K562 (cell line): ENCODE measurements at regions not wholly inside any gene's neighbourhood (a gene's known extent, or its start where the extent isn't known, plus 50 kb on each side); places are given as distances from the start of the nearest gene placed in this dataset.

Experiments
- ATAC-seq: fragments of 200-7000 bp; cut with Tn5 transposase; 3 replicates; pipeline ENCODE4 v1.9.1; 2020; ENCODE audit warnings: moderate library complexity
- BruUV-seq: library from RNA; stranded (reverse); fragments of 400-500 nt; replicated peaks from 2 replicates; lab custom pipeline; 2021; lab: Mats Ljungman, UMichigan
- CTCF ChIA-PET: fragments of 300-600 bp; formaldehyde crosslinking; extraction: SDS; loops from one replicate; lab custom pipeline; 2021; ENCODE audit warnings: low intra/inter-chr PET ratio; lab: Yijun Ruan, JAX
- POLR2A ChIA-PET: fragments of 300-600, 350-650 bp; sonication (Branson Sonifier 250); formaldehyde crosslinking; extraction: SDS; loops from one replicate; lab custom pipeline; 2021; ENCODE audit warnings: antibody characterized with exemption, inconsistent platforms; lab: Yijun Ruan, JAX
- DNase-seq, 4 experiments: peaks; one replicate each; pipeline versions ENCODE4 v3.0.0 to v3.0.0-alpha.2; 2011 to 2018; ENCODE audit warnings: low spot score in 3 of 4, mixed read lengths in 3 of 4; ENCODE audit errors: extremely low read depth in 1 of 4
- FAIRE-seq: peaks from 2 replicates; lab custom pipeline; 2011; peaks lifted over from hg19 to GRCh38; lab: Jason Lieb, UNC
- H2AFZ ChIP-seq: 2 replicates; pipeline ENCODE4 v1.6.0; 2011; ENCODE audit warnings: low read depth, low read length, control low read depth, inconsistent platforms
- H3K27ac ChIP-seq: fragments of 200-600 bp; 3 replicates; pipeline ENCODE4 v1.8.0; 2011; ENCODE audit warnings: low read depth, mild to moderate bottlenecking, control low read depth, inconsistent platforms, low read length, moderate library complexity, mixed read lengths; ENCODE audit errors: extremely low read depth
- H3K27me3 ChIP-seq, 2 experiments: fragments of 300-600 bp in 1 of 2; 2 replicates in 1 of 2; 3 replicates in 1 of 2; pipeline versions ENCODE4 v1.6.0 to v1.8.0; 2011; ENCODE audit warnings: inconsistent platforms in 2 of 2, low read length in 2 of 2, mild to moderate bottlenecking in 1 of 2, mixed read lengths in 1 of 2, moderate library complexity in 1 of 2; ENCODE audit not compliant: control insufficient read depth in 2 of 2, insufficient read depth in 2 of 2
- H3K36me3 ChIP-seq: fragments of 300-600 bp; 3 replicates; pipeline ENCODE4 v1.8.0; 2011; ENCODE audit warnings: mild to moderate bottlenecking, low read length, inconsistent platforms; ENCODE audit not compliant: control insufficient read depth, insufficient read depth
- H3K4me1 ChIP-seq, 2 experiments: fragments of 200-600 bp in 1 of 2; replicated peaks in 1 of 2; 2 replicates in 1 of 2; 3 replicates in 1 of 2; pipeline versions ENCODE4 v1.5.1 to v1.8.0; 2011; ENCODE audit warnings: inconsistent platforms in 2 of 2, low read length in 2 of 2, mild to moderate bottlenecking in 1 of 2, mixed read lengths in 1 of 2, moderate library complexity in 1 of 2; ENCODE audit not compliant: control insufficient read depth in 2 of 2, insufficient read depth in 2 of 2
- H3K4me2 ChIP-seq: 2 replicates; pipeline ENCODE4 v1.6.1; 2011; ENCODE audit warnings: low read length, control low read depth, inconsistent platforms, mixed read lengths; ENCODE audit not compliant: insufficient read depth
- H3K4me3 ChIP-seq: fragments of 200-600 bp; sonication (generic), shearing (Covaris generic); 2 replicates; pipeline ENCODE4 v1.5.1; 2016; ENCODE audit warnings: control low read depth, inconsistent platforms
- H3K79me2 ChIP-seq: fragments of 200-600 bp; 3 replicates; pipeline ENCODE4 v1.8.0; 2011; ENCODE audit warnings: low read length, inconsistent platforms; ENCODE audit not compliant: control insufficient read depth, insufficient read depth
- H3K9ac ChIP-seq, 2 experiments: 2 replicates each; pipeline versions ENCODE4 v1.6.0 to v1.6.1; 2011; ENCODE audit warnings: low read depth in 2 of 2, low read length in 2 of 2, control low read depth in 1 of 2, inconsistent platforms in 1 of 2, mild to moderate bottlenecking in 1 of 2, mixed read lengths in 1 of 2; ENCODE audit not compliant: insufficient read depth in 1 of 2
- H3K9me1 ChIP-seq: one replicate; pipeline ENCODE4 v1.6.0; 2011; ENCODE audit warnings: inconsistent platforms, mild to moderate bottlenecking, low read length, moderate library complexity; ENCODE audit not compliant: control insufficient read depth, insufficient read depth
- H3K9me3 ChIP-seq: replicated peaks from 2 replicates; pipeline ENCODE4 v1.5.1; 2011; ENCODE audit warnings: low read depth, low read length, inconsistent platforms; ENCODE audit not compliant: control insufficient read depth, insufficient read depth
- H4K20me1 ChIP-seq: replicated peaks from 2 replicates; pipeline ENCODE4 v1.6.1; 2011; ENCODE audit warnings: low read length, inconsistent platforms, mixed read lengths; ENCODE audit not compliant: control insufficient read depth, insufficient read depth
- ELF2 ChIP-seq: fragments of 250-450 bp; sonication (Bioruptor Pico); IDR thresholded peaks from 2 replicates; pipeline ENCODE4 v1.5.0; 2021; ENCODE audit warnings: mild to moderate bottlenecking
- SAFB2 ChIP-seq: fragments of 200-400 bp; formaldehyde crosslinking; IDR thresholded peaks from 2 replicates; pipeline ENCODE4 v1.6.1; 2018; ENCODE audit warnings: borderline replicate concordance, low read length, low read depth, moderate library complexity; ENCODE audit not compliant: severe bottlenecking
- SMAD2 ChIP-seq: fragments of 150-350 bp; IDR thresholded peaks from 2 replicates; pipeline ENCODE4 v1.6.1; 2014; ENCODE audit warnings: low read depth, mild to moderate bottlenecking, low read length
- SMARCA4 ChIP-seq: fragments of 450-650 bp; IDR thresholded peaks from 2 replicates; pipeline ENCODE4 v1.6.1; 2016
- SP1 ChIP-seq: sonication (generic); formaldehyde crosslinking; IDR thresholded peaks from 2 replicates; pipeline ENCODE4 v1.8.1; 2022; ENCODE audit warnings: mild to moderate bottlenecking, missing genetic modification reagents
- SP2 ChIP-seq: IDR thresholded peaks from 2 replicates; pipeline ENCODE4 v1.6.1; 2011; ENCODE audit warnings: mild to moderate bottlenecking, low read depth, low read length, moderate library complexity; ENCODE audit not compliant: poor library complexity, severe bottlenecking; ENCODE audit errors: extremely low read depth
- TSC22D4 ChIP-seq: fragments of 450-650 bp; IDR thresholded peaks from 2 replicates; pipeline ENCODE4 v1.6.1; 2016; ENCODE audit warnings: missing genetic modification characterization, missing biosample characterization, control low read depth
- ZC3H11A ChIP-seq: IDR thresholded peaks from 2 replicates; pipeline ENCODE4 v1.6.1; 2012; ENCODE audit warnings: low read depth, low read length, improper control_type of control experiment
- ZNF124 ChIP-seq: sonication (generic); formaldehyde crosslinking; IDR thresholded peaks from 2 replicates; pipeline ENCODE4 v1.8.1; 2022; ENCODE audit warnings: missing genetic modification reagents
- ZNF449 ChIP-seq: fragments of 250-450 bp; sonication (Bioruptor Pico); IDR thresholded peaks from 2 replicates; pipeline ENCODE4 v1.8.0; 2022; ENCODE audit warnings: moderate library complexity, mild to moderate bottlenecking, inconsistent platforms
- ZNF717 ChIP-seq: fragments of 250-450 bp; sonication (Bioruptor Pico); IDR thresholded peaks from 2 replicates; pipeline ENCODE4 v1.5.0; 2021
- ZNF77 ChIP-seq: fragments of 250-450 bp; sonication (Bioruptor Pico); IDR thresholded peaks from 2 replicates; pipeline ENCODE4 v1.5.0; 2020
- ZNF785 ChIP-seq: fragments of 250-450 bp; sonication (Bioruptor Pico); IDR thresholded peaks from 2 replicates; pipeline ENCODE4 v1.4.0; 2020; ENCODE audit warnings: mild to moderate bottlenecking
- WGBS: fragments of 100-300 bp; shearing (Covaris generic); methylation state at CpG from one replicate; pipeline ENCODE4 v1.1.6; 2016; ENCODE audit warnings: low coverage, mixed read lengths; ENCODE audit not compliant: insufficient coverage; ENCODE audit errors: missing lambda C conversion rate; 5-methylcytosine and 5-hydroxymethylcytosine counted together
- in situ Hi-C: fragments of 300-500 bp; cut with MboI; formaldehyde crosslinking; loops from 4 replicates; pipeline ENCODE4 v1.15.0; 2018; ENCODE audit warnings: inconsistent platforms, mixed read lengths
- intact Hi-C: fragments of 100-400 bp; cut with micrococcal nuclease; formaldehyde crosslinking; loops from 2 replicates; pipeline ENCODE4 v1.14.2; 2022
- TF ChIP-seq, protein P1 (sequence below): sonication (generic); formaldehyde crosslinking; IDR thresholded peaks from 2 replicates; pipeline ENCODE4 v1.8.0; 2022; ENCODE audit warnings: missing genetic modification reagents, mild to moderate bottlenecking, moderate library complexity, borderline replicate concordance
- TF ChIP-seq, protein P2 (sequence below): sonication (generic); formaldehyde crosslinking; IDR thresholded peaks from 2 replicates; pipeline ENCODE4 v1.8.1; 2023; ENCODE audit warnings: mild to moderate bottlenecking, missing genetic modification reagents

DNA sequence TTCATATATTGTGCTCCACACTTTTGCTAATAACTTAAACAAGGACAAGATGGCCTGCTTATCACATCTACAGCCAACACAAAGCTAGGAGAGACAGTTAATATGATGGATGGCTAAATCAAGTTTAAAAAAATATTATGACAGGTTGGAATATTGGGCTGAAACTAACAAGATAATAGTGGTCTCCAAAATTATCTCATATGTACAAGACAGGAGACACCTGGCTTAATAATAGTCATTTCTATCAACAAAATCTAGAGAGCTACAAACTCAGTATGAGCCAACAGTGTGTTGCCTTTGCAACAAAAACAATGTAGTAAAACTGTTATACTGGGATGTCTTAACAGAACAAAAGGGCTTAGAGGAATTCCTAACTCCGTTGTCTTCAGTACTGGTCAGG is 317.1 kb upstream of the COL8A1 start:
- no peak for TF ChIP-seq TSC22D4 (tag)
- no peak for TF ChIP-seq ZNF717 (CRISPR knock-in tag)
- no peak for TF ChIP-seq ZNF785 (CRISPR knock-in tag)
- TF ChIP-seq SAFB2 = no peak
- TF ChIP-seq ZNF77 = no peak
- no peak for TF ChIP-seq SMAD2
- no peak for TF ChIP-seq SP2
- TF ChIP-seq, protein P1, sequence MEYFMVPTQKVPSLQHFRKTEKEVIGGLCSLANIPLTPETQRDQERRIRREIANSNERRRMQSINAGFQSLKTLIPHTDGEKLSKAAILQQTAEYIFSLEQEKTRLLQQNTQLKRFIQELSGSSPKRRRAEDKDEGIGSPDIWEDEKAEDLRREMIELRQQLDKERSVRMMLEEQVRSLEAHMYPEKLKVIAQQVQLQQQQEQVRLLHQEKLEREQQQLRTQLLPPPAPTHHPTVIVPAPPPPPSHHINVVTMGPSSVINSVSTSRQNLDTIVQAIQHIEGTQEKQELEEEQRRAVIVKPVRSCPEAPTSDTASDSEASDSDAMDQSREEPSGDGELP = no peak
- no peak for TF ChIP-seq SMARCA4
- no peak for TF ChIP-seq SP1 (CRISPR knock-in tag)
- TF ChIP-seq ZNF449 = no peak
- no peak for TF ChIP-seq ZC3H11A
- no peak for TF ChIP-seq ELF2 (CRISPR knock-in tag)
- TF ChIP-seq, protein P2, sequence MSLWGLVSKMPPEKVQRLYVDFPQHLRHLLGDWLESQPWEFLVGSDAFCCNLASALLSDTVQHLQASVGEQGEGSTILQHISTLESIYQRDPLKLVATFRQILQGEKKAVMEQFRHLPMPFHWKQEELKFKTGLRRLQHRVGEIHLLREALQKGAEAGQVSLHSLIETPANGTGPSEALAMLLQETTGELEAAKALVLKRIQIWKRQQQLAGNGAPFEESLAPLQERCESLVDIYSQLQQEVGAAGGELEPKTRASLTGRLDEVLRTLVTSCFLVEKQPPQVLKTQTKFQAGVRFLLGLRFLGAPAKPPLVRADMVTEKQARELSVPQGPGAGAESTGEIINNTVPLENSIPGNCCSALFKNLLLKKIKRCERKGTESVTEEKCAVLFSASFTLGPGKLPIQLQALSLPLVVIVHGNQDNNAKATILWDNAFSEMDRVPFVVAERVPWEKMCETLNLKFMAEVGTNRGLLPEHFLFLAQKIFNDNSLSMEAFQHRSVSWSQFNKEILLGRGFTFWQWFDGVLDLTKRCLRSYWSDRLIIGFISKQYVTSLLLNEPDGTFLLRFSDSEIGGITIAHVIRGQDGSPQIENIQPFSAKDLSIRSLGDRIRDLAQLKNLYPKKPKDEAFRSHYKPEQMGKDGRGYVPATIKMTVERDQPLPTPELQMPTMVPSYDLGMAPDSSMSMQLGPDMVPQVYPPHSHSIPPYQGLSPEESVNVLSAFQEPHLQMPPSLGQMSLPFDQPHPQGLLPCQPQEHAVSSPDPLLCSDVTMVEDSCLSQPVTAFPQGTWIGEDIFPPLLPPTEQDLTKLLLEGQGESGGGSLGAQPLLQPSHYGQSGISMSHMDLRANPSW (CRISPR knock-in tag) = no peak
- no peak for TF ChIP-seq ZNF124 (CRISPR knock-in tag)
- TF ChIP-seq, all 486 proteins: peak for 0
- ATAC-seq = no peak
- in situ Hi-C loops = no loop called here
- no peaks in the 10 kb centered on the region for H3K27me3 ChIP-seq
- FAIRE-seq = no peak
- no peak overlapping the region for H3K4me2 ChIP-seq
- no peak overlapping the region for H3K4me3 ChIP-seq
- H3K36me3 ChIP-seq = no peaks in the 10 kb centered on the region
- BruUV-seq = no TSS peak
- WGBS = 0% methylated on average over 1 of the region's 1 CpG
- ChIA-PET POLR2A (no interaction called here), CTCF (no interaction called here)
- no peaks in the 10 kb centered on the region for H3K4me1 ChIP-seq
- no peak overlapping the region for H3K27ac ChIP-seq
- DNase-seq = no peak
- intact Hi-C loops = no loop called here
- no peaks in the 10 kb centered on the region for H3K9me3 ChIP-seq
- no peak overlapping the region for H2AFZ ChIP-seq
- H3K9me1 ChIP-seq = no peaks in the 10 kb centered on the region
- no peaks in the 10 kb centered on the region for H3K79me2 ChIP-seq
- no peaks in the 10 kb centered on the region for H4K20me1 ChIP-seq
- H3K9ac ChIP-seq = no peak overlapping the region
